ENCODE measurements at regions not wholly inside any gene's neighbourhood (a gene's known extent, or its start where the extent isn't known, plus 50 kb on each side); places are given as distances from the start of the nearest gene placed in this dataset.

GRCh38 chr2:2699121-2699505 lies 368.0 kb upstream of the MYT1L start:
- ATAC-seq (ENCODE audit: insufficient number of reproducible peaks, low FRiP score, low read depth) = no peak
- no peak for TF ChIP-seq CTCF (IDR thresholded peaks at IDR 0.05)
- H3K27ac ChIP-seq = no peak overlapping the region
- no peak overlapping the region for H3K4me3 ChIP-seq
- no peaks in the 10 kb centered on the region for H3K4me1 ChIP-seq (ENCODE audit: control insufficient read depth in 1 of 2, low read depth in 2 of 2)
- H3K27me3 ChIP-seq (replicated peaks; ENCODE audit: insufficient read depth) = no peaks in the 10 kb centered on the region
- H3K9me3 ChIP-seq = no peaks in the 10 kb centered on the region
- no peaks in the 10 kb centered on the region for H3K36me3 ChIP-seq
- DNase-seq (ENCODE audit: low spot score) = no peak

GRCh38 chr2:2698182-2699120 lies 367.4 kb upstream of the MYT1L start:
- no peak for DNase-seq (ENCODE audit: low spot score)
- no peaks in the 10 kb centered on the region for H3K9me3 ChIP-seq
- no peak overlapping the region for H3K4me3 ChIP-seq
- no peaks in the 10 kb centered on the region for H3K27me3 ChIP-seq (replicated peaks; ENCODE audit: insufficient read depth)
- H3K36me3 ChIP-seq = no peaks in the 10 kb centered on the region
- no peak overlapping the region for H3K27ac ChIP-seq
- TF ChIP-seq CTCF (IDR thresholded peaks at IDR 0.05) = no peak
- no peaks in the 10 kb centered on the region for H3K4me1 ChIP-seq (ENCODE audit: control insufficient read depth in 1 of 2, low read depth in 2 of 2)
- no peak for ATAC-seq (ENCODE audit: insufficient number of reproducible peaks, low FRiP score, low read depth)

- H3K4me3 ChIP-seq = no peak overlapping the region
- H3K9me3 ChIP-seq = no peaks in the 10 kb centered on the region
- TF ChIP-seq CTCF (IDR thresholded peaks at IDR 0.05) = no peak
- no peaks in the 10 kb centered on the region for H3K4me1 ChIP-seq (ENCODE audit: control insufficient read depth in 1 of 2, low read depth in 2 of 2)
- no peak overlapping the region for H3K27ac ChIP-seq
- H3K27me3 ChIP-seq (replicated peaks; ENCODE audit: insufficient read depth) = no peaks in the 10 kb centered on the region
- DNase-seq (ENCODE audit: low spot score) (no peak), ATAC-seq (ENCODE audit: insufficient number of reproducible peaks, low FRiP score, low read depth) (no peak)
- H3K36me3 ChIP-seq = no peaks in the 10 kb centered on the region
Measured at GRCh38 chr2:2696733-2697455, 365.8 kb upstream of the MYT1L start.

GRCh38 chr2:2696325-2696724 lies 365.2 kb upstream of the MYT1L start:
- H3K4me1 ChIP-seq (ENCODE audit: control insufficient read depth in 1 of 2, low read depth in 2 of 2) = no peaks in the 10 kb centered on the region
- TF ChIP-seq CTCF (IDR thresholded peaks at IDR 0.05) = no peak
- no peak overlapping the region for H3K4me3 ChIP-seq
- no peak overlapping the region for H3K27ac ChIP-seq
- H3K9me3 ChIP-seq = no peaks in the 10 kb centered on the region
- DNase-seq (ENCODE audit: low spot score) (no peak), ATAC-seq (ENCODE audit: insufficient number of reproducible peaks, low FRiP score, low read depth) (no peak)
- H3K27me3 ChIP-seq (replicated peaks; ENCODE audit: insufficient read depth) = no peaks in the 10 kb centered on the region
- H3K36me3 ChIP-seq = no peaks in the 10 kb centered on the region

DNA sequence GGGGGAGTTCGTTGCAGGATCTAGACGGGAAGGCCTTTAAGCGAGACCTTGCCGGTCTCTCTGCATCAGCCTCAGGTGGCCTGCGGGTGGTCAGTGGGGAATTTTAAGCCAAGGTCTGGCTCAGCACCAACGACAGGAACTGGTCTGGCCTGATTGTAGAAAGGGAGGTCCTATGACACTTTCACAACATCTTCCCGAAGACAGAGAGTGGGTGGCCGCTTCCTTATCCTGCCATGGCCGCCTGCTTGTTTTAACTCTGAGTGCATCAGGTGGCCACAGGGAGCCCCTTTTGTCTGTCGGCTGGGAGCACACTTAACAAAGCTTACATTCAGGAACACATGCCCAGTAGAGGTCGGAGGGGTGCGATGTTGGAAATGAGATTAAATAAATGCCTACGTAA lies 363.7 kb upstream of the MYT1L start:
- H3K4me3 ChIP-seq = no peak overlapping the region
- no peak overlapping the region for H3K27ac ChIP-seq
- ATAC-seq (ENCODE audit: insufficient number of reproducible peaks, low FRiP score, low read depth) (no peak), DNase-seq (ENCODE audit: low spot score) (no peak)
- no peaks in the 10 kb centered on the region for H3K9me3 ChIP-seq
- no peaks in the 10 kb centered on the region for H3K4me1 ChIP-seq (ENCODE audit: control insufficient read depth in 1 of 2, low read depth in 2 of 2)
- no peak for TF ChIP-seq CTCF (IDR thresholded peaks at IDR 0.05)
- no peaks in the 10 kb centered on the region for H3K36me3 ChIP-seq
- H3K27me3 ChIP-seq (replicated peaks; ENCODE audit: insufficient read depth) = no peaks in the 10 kb centered on the region
